HG03135 (cell line): ENCODE measurements at regions not wholly inside any gene's neighbourhood (a gene's known extent, or its start where the extent isn't known, plus 50 kb on each side); places are given as distances from the start of the nearest gene placed in this dataset.

Source experiments
- ATAC-seq: cut with Tn5 transposase; IDR thresholded peaks from one replicate; pipeline ENCODE4 v1.9.1; 2021; ENCODE audit warnings: mild to moderate bottlenecking, moderate library complexity; ENCODE audit not compliant: unreplicated experiment

DNA sequence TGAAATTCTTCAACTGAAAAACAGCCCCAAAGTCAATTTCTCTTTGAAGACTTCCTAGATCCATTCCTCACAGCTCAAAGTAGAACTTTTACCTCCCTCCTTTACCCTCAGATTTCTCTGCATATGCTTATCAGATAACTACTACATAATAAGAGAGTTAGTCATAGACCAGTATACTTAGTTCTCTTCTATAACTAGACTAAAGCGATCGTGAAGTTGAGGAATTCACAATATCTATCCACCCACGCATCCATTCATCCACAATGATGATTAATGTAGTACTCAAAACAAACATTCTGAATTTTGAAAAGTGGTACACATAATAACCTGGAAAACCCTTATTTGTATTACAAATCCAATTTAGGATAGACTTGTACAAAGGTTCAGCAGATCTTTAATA, 800.9 kb upstream of the TENM4 start:
- no peak for ATAC-seq

DNA sequence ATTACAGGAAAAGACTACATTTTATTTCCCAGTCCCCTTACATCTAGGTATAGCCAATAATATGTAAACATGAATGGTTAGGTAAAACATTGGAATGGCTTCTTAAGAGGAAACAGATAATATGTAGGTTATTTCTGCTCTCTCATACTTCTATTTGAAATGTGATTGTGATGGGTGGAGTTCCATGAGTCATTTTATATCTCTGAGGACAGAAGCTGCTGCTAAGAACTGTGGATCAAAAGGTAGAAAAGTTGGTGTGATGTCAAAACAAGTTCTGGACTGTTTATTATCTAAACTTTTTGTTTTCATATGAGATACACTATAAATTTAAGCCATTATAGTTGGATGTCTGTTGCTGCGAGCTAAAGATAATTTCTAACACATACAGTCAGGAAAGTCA, 799.4 kb upstream of the TENM4 start:
- no peak for ATAC-seq

DNA sequence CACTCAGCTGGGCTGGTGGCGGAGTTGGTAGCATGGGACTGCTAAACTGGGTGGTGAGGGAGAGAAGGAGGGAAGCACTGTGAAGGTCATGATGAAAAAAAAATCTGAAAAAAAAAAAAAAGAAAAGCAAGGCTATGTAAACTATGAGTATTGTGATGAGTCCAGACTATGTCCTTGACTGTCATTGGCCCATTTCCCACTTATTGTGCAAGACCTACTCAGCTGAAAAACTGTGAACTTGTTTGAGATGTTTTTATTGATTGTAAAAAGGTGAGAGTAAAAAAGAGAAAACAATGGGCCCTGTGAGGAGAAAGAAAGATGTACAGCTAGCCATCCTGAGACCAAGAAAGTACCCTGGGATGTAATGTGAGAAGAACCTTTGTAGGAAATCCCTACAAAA, 798.4 kb upstream of the TENM4 start:
- no peak for ATAC-seq

DNA sequence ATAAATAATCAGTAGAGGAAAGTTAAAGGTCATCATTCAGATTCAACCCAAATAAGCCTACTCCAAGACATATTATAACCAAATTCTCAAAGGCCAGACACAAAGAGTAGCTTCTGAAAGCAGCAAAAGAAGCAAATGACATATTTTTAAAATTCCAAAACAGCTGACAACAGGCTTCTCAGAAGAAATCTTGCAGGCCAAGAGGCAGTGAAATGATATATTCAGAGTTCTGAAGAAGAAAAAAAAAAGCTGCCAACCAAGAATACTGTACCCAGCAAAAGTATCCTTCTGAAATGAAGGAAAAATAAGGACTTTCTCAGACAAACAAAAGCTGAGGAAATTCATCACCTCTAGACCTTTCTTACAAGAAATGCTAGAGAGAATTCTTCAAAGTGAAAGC, 787.1 kb upstream of the TENM4 start:
- no peak for ATAC-seq

DNA sequence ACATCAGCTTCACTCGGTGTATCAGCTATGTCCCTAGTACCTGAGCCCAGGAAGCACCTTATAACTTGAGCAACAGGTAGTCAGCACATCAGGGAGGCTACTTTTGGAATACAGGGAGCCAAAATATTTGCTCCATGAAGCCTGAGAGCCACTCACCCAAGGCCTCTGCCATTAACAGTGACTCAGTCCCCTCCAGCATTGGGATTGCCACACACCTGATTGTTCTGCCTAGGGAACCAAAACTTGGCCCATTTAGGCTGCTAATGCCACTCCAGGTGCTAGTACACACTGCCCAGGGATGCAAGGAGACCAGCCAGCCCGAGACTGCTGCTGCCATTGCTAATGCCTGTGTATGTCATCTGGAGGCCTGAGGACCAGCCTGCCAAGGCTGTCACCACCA, 773.6 kb upstream of the TENM4 start:
- no peak for ATAC-seq

DNA sequence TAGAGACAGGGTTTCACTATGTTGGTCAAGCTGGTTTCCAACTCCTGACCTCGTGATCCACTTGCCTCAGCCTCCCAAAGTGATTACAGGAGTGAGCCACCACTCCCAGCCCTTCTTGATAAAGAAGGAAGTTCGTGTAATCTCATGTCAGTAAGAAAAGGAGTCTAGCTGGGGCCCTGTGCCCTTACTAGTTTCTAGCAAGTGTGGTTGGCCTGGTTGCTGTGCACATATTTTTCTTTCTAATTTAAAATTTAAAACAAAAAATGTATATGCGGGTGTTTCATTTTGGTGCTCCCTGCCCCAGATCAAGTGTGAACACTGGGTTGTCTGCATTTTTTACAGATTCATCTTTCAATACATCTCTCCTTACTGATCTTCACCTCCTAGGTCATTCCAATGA, 770.8 kb upstream of the TENM4 start:
- ATAC-seq, result no peak

DNA sequence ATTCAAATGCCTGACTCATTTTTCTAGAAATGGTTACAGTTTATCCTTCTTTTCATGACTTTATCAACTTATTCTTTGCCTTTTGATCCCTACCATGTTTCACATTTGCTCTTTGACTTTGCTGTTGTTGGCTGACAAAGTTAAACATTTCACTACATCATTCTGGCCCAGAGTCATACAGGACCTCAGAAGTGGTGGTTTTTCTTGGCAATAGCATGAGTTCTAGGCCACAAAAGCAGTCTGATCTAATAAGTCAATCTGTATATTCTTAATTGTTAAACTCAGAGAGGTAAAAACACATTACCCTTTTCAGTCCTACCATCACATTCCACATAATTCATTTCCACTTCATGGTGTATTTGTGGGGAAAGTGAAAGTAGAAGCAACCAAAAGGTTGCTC, 763.2 kb upstream of the TENM4 start:
- ATAC-seq, result no peak

DNA sequence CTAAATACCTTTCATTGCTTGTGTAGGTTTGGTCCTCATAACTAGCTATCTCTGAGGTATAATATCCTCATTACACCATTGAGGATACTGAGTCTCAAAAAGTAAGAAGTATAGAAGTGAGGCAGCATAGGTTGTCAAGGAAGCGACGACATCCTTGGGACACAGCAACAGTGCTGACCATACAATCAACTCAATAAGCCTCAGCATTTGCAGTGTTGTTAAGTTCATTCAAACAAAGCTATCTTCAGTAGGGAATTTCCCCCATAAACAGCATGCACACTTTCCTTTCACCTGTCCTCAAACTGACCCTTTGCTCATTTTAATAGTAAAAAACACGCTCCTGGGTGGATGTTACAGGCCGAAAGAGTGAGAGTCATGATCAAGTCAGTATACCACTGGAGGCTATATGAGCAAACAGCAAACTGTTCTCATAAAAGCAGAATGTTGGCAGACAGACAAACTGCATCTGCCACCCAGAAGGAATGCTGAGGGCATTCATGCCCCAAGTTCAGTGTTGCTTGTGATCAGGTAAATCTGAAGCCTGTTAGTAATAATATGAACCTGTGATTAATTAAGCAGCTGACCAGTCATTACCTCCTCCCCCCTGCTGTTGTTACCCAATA, 756.2 kb upstream of the TENM4 start:
- ATAC-seq, result no peak

DNA sequence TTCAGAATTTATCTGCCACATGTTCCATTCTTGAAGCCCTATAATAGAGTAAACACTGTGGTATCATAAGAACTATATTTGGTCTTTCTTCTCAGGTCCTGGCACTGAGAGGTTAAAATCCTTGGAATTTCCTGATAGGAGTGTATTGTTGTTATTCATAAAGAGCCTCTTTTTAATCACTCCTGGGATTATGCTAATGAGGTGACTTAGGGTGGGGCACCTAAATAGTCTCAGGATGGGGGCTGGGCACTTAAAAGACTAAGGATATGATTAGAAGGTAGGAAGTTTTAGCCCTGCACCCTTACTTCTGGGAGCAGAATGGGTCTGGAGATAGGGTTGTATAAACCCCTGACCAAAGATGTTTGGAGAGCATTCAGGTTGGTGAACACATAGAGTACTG, 755.2 kb upstream of the TENM4 start:
- no peak for ATAC-seq

DNA sequence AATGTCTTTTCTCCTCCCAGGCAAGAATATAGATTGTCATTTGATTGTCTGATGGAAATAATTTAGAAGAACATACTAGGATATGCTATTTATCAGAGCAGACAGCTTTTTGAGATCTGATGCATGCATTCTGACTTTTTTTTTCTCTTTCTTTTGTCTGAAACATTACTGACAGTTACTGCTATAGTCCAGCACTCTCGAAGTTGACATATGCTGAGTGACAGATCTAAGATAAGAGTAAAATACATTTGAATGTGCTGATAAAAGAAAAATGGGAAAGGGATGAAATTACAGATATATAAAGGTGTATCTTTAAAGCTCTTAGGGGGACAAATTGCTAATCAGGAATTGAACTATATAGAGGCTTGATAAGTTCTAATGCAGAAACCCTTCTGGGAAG, 753.8 kb upstream of the TENM4 start:
- ATAC-seq, result no peak

DNA sequence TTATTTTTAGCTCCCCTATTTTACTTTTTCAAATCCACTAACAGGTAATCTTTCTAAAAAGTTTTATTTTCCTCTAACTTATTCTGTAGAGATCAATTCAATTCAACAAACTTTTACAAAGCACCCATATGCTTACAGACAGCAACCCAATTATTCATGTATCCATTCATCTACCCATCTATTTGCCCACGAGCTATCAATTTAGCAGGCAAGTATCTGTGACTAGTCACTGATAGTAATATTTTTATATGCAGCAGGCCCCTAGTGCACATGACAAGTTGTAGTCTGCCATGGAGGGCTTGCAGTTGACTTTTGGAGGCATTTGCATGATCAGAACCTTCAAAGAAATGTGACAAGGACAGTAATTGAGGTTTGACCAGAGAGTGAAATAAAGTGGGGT, 753.2 kb upstream of the TENM4 start:
- ATAC-seq, result no peak

DNA sequence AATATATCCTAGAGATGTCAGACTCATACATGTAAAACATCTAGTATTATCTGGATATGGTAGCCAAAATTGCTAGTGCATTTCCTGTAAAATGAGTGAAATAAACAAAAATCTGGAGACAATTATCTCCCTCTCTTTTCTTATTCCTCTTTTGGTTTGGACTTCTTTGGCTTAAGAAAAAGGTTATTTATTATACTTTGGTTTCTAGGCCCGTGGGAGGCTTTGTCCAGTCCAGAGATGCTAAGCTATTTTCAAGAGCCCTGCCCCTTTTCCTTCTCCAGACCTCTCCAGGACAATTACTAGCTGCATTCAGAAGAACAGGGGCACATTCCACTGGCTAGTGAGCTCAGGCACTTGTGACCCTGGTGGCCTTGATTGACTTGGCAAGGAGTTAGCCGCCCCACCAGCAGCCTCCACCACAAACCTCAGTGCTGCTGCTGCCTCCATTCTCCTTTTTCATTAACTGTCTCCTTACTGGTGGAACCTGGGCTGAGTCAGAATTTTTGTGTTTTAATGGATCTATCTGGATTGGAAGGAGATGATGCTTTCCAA, 747.3 kb upstream of the TENM4 start:
- ATAC-seq, result no peak

DNA sequence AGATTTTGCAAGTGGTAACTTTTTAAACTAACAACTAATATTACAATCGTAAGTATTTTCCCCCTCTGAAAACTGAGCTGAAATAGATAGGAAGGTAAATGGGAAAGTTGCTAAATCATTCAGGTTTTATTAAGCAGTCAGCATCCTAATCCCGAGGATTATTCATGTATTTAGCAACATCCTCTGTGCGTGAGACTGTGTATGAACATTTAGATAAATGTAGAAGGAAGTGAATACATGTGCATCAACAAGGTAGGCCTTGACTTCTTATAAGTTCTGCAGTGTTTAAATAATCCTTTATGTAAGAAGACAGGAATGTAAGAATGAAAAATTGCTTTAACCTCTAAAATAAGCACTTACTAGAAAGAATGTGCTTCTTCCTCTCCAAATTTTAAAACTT, 745.9 kb upstream of the TENM4 start:
- ATAC-seq, result no peak

DNA sequence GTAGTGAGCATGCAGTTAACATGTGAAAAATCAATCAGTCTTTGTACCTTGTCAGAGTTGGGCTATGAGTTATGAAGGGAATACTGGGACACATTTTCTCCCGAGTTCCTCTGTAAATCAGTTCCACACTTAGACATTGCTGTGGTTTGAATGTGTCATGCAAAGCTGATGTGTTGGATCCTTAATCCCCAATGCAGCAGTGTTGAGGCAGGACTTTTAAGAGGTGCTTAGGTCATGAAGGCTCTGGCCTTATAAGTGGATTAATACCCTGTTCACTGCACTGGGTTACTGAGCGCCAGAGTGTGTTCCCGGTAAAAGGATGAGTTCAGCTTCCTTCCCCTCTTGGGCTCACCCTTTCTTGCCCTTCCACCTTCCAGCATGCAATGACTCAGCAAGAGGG, 742.1 kb upstream of the TENM4 start:
- no peak for ATAC-seq

DNA sequence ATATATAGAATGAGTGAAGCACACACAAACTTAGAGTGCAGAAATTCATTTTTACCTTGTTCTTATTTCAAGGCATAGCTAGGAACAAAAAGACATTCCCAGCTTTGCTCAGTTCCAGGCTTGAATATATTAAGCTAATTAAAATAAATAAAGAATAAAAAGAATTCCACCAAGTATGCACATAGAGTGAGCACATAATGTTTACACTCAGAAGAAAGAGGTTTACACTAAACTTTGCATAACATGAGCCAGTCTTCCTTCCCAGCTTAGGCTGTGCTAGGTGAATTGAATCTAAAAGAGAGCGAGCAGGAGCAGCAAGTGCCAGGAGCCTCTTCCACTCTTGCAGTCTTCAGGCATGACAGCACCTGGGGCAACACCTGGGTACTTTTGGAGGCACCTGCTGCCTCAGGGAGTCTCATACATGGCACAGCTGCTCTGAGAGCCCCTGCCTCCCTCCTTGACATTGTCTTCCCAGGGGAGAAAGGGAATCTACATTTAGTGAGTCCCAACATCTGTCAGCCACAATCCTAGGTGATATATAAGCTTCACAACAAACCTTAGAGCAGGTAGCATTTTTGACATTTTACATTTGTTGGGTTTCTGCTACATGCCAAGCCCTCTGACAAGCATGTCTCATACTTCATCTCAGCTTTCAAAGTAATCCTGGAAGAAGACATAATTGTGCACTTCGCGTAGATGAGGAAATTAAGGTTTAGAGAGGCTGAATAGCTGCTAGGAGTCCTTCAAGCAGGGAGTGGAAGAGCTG, 732.7 kb upstream of the TENM4 start:
- ATAC-seq, result no peak

DNA sequence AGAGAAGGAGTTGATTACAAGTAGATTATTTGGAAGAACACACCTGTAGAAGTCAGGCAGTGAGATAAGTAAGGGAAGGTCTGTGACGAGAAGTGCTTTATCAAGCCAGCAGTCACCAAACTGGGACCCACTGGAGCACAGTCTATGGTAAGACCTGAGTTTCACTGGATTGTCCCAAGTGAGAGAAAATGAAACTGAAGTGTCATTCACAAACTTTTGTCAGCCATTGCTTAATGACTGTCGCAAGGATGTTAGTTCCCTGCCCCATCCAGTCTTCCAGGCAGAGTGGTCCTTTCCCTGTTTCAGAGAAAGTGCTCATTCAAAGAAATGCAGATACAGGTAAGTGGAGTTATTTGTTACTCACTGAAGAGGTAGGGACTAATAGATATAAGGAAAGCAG, 728.0 kb upstream of the TENM4 start:
- ATAC-seq, result no peak

DNA sequence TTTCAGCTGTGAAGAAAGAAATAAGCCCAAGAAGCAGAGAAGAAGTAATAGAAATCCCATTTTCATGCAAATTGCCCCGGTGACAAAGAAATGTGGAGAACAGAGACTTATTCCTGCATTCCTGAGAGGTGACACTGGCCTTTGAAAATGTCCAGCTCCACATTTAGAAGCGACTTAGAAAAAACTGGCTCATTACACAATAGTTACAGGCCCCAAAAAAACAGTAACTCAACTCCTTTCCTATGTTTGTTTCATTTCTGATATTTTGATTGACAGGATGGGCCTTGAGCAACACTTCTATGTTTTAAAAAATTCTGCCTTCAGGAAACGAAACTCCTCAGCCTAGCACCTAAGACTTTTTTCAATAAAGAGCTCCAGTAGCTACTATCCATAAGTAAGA, 726.9 kb upstream of the TENM4 start:
- no peak for ATAC-seq

DNA sequence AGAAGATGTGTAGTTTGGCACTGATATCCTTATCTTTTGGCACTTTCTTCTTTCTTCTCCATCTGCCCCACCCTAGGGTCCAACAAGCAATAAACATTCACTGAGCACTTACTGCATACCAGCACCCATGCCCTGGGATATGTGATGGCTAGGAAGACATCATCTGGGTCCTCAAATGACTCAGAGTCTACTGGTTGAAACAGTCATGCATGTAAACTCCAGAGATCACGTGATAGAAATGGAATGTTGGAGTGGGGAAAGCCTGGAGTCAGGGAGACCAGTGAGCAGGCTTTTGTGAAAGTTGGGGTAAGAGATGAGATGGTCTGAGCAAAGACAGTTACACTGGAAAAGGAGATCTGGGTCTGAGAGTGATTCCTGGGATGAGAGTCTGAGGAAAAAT, 724.9 kb upstream of the TENM4 start:
- ATAC-seq, result no peak

DNA sequence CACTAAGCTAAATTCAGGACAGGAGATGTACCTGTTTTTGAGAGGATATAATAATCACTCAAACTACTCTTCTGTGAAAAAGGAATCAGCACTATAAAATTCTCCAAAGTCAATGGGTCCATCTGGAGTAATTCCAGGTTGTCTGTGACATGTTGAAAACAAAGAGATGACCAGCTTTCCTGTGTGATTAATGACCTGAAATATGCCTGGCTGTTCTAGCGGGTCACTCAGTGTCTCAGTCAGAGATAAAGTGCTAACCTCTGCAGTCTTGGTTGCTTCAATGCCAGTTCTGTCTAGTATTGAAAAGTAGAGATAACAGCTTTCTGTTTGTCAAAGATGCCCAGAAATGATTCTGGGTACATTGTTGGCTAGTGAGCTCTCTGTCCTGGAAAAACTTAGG, 722.6 kb upstream of the TENM4 start:
- no peak for ATAC-seq

DNA sequence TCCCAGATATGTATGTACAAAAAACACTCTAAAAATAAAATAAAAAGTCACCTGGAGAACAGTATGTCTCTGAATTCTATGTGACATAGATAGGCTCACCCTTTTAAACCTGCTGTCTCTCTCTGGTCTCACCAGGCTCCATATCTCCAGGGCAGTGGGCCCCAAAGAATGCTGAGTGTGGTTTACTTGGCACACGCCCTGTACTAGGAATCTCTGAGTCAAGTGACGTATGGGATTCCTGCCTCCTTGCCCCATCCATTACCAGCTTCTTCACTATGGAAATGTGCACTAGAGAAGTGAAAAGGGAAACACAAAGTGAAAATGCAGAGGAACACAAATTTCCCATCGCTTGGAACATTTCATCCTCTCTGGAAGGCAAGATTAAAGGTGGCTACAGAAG, 722.2 kb upstream of the TENM4 start:
- ATAC-seq, result no peak

DNA sequence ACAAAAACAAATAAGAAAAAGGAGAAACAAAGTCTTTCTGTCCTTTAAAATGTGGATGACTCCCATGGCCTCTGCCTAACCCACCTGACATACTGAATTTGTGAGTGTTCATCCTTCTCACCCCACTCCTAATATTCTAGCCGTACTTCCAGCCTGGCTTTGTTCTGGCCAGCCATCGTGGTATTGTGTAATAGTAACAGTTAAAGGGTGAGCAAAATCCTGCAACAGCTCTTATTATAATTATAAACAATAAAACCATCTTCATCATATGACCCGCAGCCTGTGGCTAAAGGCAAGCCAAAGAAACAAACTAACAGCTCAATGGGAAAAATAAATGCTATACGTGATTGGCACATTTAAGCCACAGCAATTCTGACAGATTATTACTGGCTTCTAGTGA, 721.6 kb upstream of the TENM4 start:
- no peak for ATAC-seq

DNA sequence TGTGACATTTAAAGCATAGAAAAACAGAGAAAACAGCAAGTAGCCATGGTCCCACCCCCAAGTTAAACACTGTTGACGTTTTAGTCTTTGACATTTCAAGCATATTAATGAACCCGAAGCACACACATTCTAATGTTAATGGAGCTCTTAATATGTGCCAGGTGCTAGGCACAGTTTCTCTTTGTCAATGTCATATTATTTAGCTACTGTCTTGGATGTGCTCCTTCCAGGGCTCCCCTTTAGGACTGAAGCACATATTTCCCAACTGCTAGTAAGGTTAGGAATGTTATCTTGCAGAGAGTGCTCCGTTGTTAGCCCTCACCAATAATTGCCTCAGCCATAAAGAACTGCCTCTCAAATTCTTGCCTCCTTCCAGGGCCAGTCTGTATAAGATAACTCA, 716.6 kb upstream of the TENM4 start:
- ATAC-seq, result no peak

DNA sequence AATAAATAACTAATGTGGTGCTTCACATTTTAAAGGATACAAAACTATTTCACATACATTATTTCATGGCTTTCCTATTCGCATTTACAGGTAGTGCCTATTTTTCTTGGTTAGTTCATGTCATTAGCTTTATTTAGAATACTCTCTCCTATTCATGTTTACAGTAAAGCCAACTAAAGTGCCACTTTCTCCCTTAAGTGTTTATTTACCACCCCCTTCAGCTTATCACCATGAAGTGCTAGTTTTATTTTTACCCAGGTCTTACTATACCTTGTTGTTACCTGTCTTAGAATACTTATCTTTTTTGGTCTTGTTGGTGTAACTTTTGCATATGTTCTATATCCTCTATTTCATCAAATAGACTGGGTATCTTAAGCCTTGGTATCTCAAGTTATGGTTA, 715.2 kb upstream of the TENM4 start:
- no peak for ATAC-seq
